ENCODE measurements at regions not wholly inside any gene's neighbourhood (a gene's known extent, or its start where the extent isn't known, plus 50 kb on each side); places are given as distances from the start of the nearest gene placed in this dataset.

DNA sequence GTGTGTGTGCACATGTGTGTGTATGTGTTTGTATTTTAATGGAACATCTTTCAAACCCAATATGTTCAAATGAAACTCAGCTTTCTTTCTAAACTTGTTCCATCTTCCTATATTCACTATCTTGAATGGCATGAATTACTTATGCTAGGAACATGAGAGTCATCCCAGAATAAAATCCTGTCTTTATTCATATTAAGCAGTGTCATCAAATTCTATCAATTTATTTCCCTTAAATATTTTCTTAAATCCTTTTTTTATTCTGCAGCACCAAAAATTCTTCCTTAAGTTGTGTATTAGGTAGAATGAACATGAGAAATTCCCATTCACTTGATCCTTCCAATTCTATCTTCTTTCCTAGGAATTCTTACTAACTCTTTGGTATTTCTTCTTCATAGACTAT lies 146.6 kb upstream of the PCDH15 start:
- H3K4me2 ChIP-seq (ENCODE audit: insufficient read depth, low read length): no peak overlapping the region
- H3K36me3 ChIP-seq (ENCODE audit: insufficient read depth, low read length): no peaks in the 10 kb centered on the region
- no peaks in the 10 kb centered on the region for H4K20me1 ChIP-seq (ENCODE audit: insufficient read depth, low read length)
- no peak overlapping the region for H3K9ac ChIP-seq (ENCODE audit: low read depth, low read length)
- H3K79me2 ChIP-seq (ENCODE audit: insufficient read depth, low read length): no peaks in the 10 kb centered on the region
- no peak overlapping the region for H2AFZ ChIP-seq (ENCODE audit: low read depth, low read length)
- H3K27ac ChIP-seq (ENCODE audit: low read length): no peak overlapping the region
- no peaks in the 10 kb centered on the region for H3K9me3 ChIP-seq (ENCODE audit: insufficient read depth, low read length, severe bottlenecking)
- H3K4me3 ChIP-seq (ENCODE audit: low read depth in 1 of 2, low read length in 2 of 2): no peak overlapping the region
- no peak for ATAC-seq (ENCODE audit: insufficient read depth, low read depth)
- H3K27me3 ChIP-seq (ENCODE audit: insufficient read depth, low read length, poor library complexity): no peaks in the 10 kb centered on the region
- no peaks in the 10 kb centered on the region for H3K4me1 ChIP-seq (ENCODE audit: insufficient read depth, low read length)
- TF ChIP-seq, protein P1, sequence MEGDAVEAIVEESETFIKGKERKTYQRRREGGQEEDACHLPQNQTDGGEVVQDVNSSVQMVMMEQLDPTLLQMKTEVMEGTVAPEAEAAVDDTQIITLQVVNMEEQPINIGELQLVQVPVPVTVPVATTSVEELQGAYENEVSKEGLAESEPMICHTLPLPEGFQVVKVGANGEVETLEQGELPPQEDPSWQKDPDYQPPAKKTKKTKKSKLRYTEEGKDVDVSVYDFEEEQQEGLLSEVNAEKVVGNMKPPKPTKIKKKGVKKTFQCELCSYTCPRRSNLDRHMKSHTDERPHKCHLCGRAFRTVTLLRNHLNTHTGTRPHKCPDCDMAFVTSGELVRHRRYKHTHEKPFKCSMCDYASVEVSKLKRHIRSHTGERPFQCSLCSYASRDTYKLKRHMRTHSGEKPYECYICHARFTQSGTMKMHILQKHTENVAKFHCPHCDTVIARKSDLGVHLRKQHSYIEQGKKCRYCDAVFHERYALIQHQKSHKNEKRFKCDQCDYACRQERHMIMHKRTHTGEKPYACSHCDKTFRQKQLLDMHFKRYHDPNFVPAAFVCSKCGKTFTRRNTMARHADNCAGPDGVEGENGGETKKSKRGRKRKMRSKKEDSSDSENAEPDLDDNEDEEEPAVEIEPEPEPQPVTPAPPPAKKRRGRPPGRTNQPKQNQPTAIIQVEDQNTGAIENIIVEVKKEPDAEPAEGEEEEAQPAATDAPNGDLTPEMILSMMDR (IDR thresholded peaks at IDR 0.05; ENCODE audit: borderline replicate concordance, extremely low read depth, low read length, poor library complexity, severe bottlenecking): no peak
- TF ChIP-seq EZH2 (IDR thresholded peaks at IDR 0.05; ENCODE audit: borderline replicate concordance, low read depth, low read length, severe bottlenecking): no peak
- DNase-seq: no peak

DNA sequence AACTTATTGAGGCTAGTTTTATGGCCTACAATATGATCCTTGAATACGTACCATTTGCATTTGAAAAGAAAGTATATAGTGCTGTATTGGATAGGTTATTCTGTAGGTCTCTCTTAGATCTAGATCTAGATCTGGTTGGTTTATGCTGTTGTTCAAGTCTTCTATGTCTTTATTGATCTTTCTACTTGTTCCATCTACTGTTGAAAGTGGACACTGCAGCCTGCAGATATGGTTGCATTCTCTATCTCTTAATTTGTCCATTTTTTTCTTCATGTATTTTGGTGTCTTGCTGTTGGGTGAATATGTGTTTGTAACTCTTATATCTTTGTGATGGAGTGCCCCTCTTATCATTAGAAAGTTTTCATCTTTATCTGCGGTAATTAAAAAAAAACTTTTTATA lies 139.4 kb upstream of the PCDH15 start:
- Histone ChIP-seq H3K4me3 (ENCODE audit: low read depth in 1 of 2, low read length in 2 of 2) (no peak overlapping the region), H2AFZ (ENCODE audit: low read depth, low read length) (no peak overlapping the region), H3K27ac (ENCODE audit: low read length) (no peak overlapping the region), H3K9me3 (ENCODE audit: insufficient read depth, low read length, severe bottlenecking) (no peaks in the 10 kb centered on the region), H3K9ac (ENCODE audit: low read depth, low read length) (no peak overlapping the region), H3K79me2 (ENCODE audit: insufficient read depth, low read length) (no peaks in the 10 kb centered on the region), H3K27me3 (ENCODE audit: insufficient read depth, low read length, poor library complexity) (no peaks in the 10 kb centered on the region), H3K4me2 (ENCODE audit: insufficient read depth, low read length) (no peak overlapping the region), H3K36me3 (ENCODE audit: insufficient read depth, low read length) (no peaks in the 10 kb centered on the region), H4K20me1 (ENCODE audit: insufficient read depth, low read length) (no peaks in the 10 kb centered on the region), H3K4me1 (ENCODE audit: insufficient read depth, low read length) (no peaks in the 10 kb centered on the region)
- ATAC-seq (ENCODE audit: insufficient read depth, low read depth) (no peak), DNase-seq (no peak)
- TF ChIP-seq, protein P1 (IDR thresholded peaks at IDR 0.05; ENCODE audit: borderline replicate concordance, extremely low read depth, low read length, poor library complexity, severe bottlenecking): no peak
- TF ChIP-seq EZH2 (IDR thresholded peaks at IDR 0.05; ENCODE audit: borderline replicate concordance, low read depth, low read length, severe bottlenecking): no peak

DNA sequence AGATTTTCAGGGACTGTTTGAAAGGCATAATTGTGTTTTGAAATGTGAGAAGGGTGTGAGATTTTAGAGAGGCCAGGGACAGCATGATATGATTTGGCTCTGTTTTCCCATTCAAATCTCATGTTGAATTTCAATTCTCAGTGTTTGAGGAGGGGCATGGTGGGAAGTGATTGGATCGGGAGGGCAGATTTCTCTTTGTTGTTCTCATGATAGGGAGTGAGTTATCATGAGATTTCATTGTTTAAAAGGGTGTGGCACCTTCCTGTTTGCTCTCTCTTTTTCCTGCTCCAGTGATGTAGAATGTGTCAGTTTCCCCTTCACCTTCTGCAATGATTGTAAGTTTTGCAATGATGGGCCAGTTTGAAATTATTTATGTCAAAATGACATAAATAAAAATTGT lies 113.0 kb upstream of the PCDH15 start:
- Histone ChIP-seq H3K4me1 (ENCODE audit: insufficient read depth, low read length) (no peaks in the 10 kb centered on the region), H4K20me1 (ENCODE audit: insufficient read depth, low read length) (no peaks in the 10 kb centered on the region), H3K4me2 (ENCODE audit: insufficient read depth, low read length) (no peak overlapping the region), H2AFZ (ENCODE audit: low read depth, low read length) (no peak overlapping the region), H3K27ac (ENCODE audit: low read length) (no peak overlapping the region), H3K9me3 (ENCODE audit: insufficient read depth, low read length, severe bottlenecking) (no peaks in the 10 kb centered on the region), H3K79me2 (ENCODE audit: insufficient read depth, low read length) (no peaks in the 10 kb centered on the region), H3K4me3 (ENCODE audit: low read depth in 1 of 2, low read length in 2 of 2) (no peak overlapping the region), H3K36me3 (ENCODE audit: insufficient read depth, low read length) (no peaks in the 10 kb centered on the region), H3K9ac (ENCODE audit: low read depth, low read length) (no peak overlapping the region), H3K27me3 (ENCODE audit: insufficient read depth, low read length, poor library complexity) (no peaks in the 10 kb centered on the region)
- TF ChIP-seq, protein P1 (IDR thresholded peaks at IDR 0.05; ENCODE audit: borderline replicate concordance, extremely low read depth, low read length, poor library complexity, severe bottlenecking): no peak
- ATAC-seq (ENCODE audit: insufficient read depth, low read depth) (no peak), DNase-seq (no peak)

DNA sequence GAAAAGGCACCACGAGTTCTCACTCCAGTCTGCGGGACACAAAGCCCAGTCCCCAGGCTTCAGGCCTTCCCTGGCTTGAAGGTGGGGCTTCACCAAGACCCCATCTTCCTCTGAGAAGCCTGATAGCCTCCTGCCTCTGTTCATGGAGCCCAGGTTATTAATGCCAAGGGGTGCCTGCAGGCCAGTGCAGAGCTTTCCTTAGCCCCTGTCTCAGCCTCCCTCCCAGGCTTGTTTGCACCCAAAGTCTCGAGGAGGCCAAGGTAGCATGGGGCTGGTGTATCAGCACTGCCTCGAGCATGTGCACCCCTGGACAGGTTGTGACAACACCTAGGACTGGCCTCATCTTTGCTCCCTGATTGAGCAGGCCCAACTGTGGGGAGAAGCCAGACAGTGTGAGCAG lies 108.1 kb upstream of the PCDH15 start:
- no peak overlapping the region for H3K4me3 ChIP-seq (ENCODE audit: low read depth in 1 of 2, low read length in 2 of 2)
- DNase-seq (no peak), ATAC-seq (ENCODE audit: insufficient read depth, low read depth) (no peak)
- no peak overlapping the region for H3K27ac ChIP-seq (ENCODE audit: low read length)
- H3K79me2 ChIP-seq (ENCODE audit: insufficient read depth, low read length): no peaks in the 10 kb centered on the region
- H3K36me3 ChIP-seq (ENCODE audit: insufficient read depth, low read length): no peaks in the 10 kb centered on the region
- no peaks in the 10 kb centered on the region for H3K27me3 ChIP-seq (ENCODE audit: insufficient read depth, low read length, poor library complexity)
- no peaks in the 10 kb centered on the region for H3K4me1 ChIP-seq (ENCODE audit: insufficient read depth, low read length)
- H3K9ac ChIP-seq (ENCODE audit: low read depth, low read length): no peak overlapping the region
- no peaks in the 10 kb centered on the region for H4K20me1 ChIP-seq (ENCODE audit: insufficient read depth, low read length)
- no peak overlapping the region for H3K4me2 ChIP-seq (ENCODE audit: insufficient read depth, low read length)
- no peaks in the 10 kb centered on the region for H3K9me3 ChIP-seq (ENCODE audit: insufficient read depth, low read length, severe bottlenecking)
- H2AFZ ChIP-seq (ENCODE audit: low read depth, low read length): no peak overlapping the region
- TF ChIP-seq EZH2 (IDR thresholded peaks at IDR 0.05; ENCODE audit: borderline replicate concordance, low read depth, low read length, severe bottlenecking): no peak
- TF ChIP-seq, protein P1 (IDR thresholded peaks at IDR 0.05; ENCODE audit: borderline replicate concordance, extremely low read depth, low read length, poor library complexity, severe bottlenecking): no peak

Data from DND-41 (cell line).